Muscle of back (tissue), 3 donors: ENCODE measurements at regions not wholly inside any gene's neighbourhood (a gene's known extent, or its start where the extent isn't known, plus 50 kb on each side); places are given as distances from the start of the nearest gene placed in this dataset.
A peak's percentile ranks its signal among the peaks of the same experiment; 100 is the strongest.
"Not testable (repeated sequence)": the region's sequence is repeated elsewhere in the genome, so short reads cannot be mapped to it uniquely, and the experiment has no call there.

ENCODE experiments used
- DNase-seq, 3 donors: peaks; one replicate each; pipeline versions ENCODE4 v3.0.0 to v3.0.0-alpha.2; 2013

DNA sequence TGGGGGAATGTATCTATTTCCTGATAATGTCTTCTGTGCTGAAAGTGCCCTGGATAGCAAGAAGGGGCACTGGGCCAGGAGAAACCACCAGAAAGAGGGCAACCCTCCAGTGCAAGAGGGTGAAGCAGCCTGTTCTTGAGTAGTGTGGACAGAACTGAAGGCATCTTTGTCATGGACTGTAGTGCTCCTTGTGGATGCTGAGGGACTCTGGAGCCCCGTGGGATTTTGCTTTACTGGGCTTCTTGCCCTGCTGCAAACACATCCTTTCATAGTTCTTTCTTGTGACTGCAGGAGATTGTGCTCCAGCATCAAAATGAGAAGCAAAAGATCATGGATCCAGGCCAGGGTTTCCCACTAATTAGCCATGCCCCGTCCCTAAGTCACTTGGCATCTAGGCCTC is 300.6 kb downstream of the ZNF326 start:
- DNase-seq, result peak in 1 of 3 donors; percentile 24

DNA sequence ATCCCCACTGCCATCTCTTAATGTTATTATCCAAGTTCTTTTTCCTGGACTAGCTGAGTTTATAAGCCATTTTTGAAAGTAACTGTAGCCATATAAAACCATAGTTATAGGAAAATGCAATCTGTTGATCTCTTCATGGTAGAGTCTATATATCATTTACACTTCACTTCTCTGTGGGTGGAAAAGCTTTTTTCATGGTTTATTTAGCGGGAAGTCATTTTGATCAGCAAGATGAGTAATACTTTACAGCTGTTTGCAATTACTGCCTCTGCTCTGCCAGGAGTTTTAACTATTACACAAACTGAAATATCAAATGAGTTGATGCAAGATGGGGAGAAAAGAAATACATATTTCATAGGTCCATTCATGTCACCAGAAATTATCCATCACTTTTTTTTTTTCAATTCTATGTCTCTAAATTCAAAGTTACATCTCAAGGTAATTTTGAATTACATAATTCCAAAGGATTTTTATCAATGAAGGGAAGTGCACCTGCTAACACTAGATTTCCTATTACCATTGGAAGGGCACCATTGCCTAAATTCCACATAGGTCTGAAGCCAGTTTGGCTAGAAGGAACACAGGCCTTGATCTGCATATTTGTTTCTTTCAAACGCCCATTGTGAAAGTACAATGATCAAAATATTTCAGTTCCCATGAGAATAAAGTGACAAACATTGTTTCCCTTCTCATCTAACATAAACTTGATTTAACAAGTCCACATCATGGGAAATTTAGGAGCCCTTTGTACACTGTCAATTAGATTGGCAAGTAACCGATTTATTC is 296.7 kb downstream of the ZNF326 start:
- DNase-seq, result peak in 1 of 3 donors; percentile 22

DNA sequence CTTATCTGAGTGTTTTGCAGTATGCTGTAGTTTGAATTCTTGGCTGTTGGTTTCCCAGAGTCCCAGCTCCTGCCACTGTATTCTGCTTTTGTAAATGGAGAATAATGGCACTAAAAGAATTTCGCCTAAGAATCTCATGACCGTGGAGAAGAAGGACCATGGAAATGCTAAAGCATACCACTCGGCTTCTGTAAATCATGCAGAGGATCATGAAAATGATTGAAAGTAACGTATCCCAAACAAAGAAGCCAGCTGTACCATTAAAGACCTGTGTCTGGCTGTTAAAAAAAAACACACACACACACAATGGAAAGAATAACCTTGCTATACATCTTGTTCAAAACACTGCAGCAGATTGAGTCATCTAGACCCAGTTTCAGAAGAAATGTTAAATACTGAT is 287.9 kb downstream of the ZNF326 start:
- DNase-seq, result no peak

DNA sequence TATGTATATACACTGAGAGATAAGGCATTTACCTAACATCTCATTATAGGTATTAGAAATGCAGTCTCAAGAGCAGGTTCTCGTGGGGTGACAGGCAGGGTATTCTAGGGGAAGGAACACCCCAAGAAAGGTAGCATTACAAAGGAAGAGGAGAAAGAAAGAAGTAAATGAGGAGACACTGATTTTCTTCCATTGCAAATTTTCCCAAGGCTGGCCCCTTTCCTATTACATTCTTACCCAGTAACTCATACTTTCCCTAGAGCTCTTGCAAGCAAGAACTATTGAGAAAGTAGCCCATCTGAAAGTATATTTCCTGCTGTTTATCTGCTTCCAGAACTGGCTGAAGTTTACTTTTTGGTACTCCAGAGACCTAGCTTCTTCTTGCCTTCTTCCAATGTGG is 287.0 kb downstream of the ZNF326 start:
- peak in 1 of 3 donors; percentile 64 for DNase-seq

DNA sequence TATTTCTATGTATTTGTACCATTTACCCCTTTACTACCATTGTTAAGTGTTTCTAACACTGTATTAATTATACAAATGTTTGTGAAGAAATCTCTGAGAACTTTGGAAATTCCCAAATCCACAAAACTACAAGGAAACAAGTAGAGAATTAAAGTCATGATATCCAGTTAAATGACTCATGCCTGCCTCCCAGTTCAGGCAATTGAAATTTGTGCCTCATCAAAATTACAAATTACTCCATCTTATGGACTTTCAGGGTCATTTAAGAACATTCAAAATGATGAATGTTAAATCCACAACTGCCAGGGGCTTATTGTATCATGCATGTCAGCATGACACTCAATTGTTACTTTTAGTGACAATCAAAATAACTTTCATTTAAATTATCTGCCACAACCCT is 282.4 kb downstream of the ZNF326 start:
- DNase-seq, result no peak

DNA sequence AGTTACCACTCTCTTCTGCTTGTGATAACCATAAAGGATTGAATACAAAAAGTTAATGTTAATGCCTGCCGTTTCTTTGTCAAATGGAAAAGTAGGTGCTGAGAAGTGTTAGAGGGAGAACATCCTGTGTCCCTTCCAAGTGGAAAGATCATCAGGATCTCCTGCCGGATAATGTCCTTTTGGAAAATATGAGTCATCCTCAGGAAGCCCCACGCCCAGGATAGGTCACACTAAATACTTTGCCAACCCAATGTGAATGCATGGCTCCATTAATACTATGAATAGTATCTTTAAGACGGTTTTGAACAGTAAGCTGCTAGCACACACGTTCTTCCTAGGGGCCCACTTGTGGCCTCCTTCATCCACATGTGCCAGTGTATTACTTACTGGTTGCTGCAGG is 279.5 kb downstream of the ZNF326 start:
- peak in 1 of 3 donors; percentile 37 for DNase-seq

DNA sequence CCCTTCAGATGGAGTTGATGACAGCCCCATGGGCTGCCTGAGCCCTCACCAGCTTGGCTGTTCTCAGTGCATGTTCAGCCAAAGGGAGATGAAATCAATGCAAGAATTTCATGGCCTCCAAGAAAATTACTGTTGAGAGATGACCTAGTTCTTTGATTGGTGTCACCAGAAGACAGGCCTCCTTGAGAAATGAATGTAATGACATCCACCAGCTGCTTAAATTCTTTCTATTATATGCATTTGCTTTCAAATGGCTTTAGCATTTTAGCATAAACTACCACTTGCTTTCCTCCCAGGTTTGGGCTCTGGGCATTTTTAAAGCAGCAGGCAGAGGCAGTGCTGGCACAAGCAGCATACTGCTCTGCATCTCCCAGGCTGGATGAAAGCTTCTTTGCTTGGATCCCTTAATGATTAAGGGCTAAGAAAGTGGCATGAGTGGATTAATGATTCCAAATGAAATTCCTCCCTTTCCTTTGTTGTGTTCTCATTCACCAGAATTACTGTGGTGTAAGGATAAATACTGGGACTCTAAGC is 278.4 kb downstream of the ZNF326 start:
- no peak for DNase-seq

DNA sequence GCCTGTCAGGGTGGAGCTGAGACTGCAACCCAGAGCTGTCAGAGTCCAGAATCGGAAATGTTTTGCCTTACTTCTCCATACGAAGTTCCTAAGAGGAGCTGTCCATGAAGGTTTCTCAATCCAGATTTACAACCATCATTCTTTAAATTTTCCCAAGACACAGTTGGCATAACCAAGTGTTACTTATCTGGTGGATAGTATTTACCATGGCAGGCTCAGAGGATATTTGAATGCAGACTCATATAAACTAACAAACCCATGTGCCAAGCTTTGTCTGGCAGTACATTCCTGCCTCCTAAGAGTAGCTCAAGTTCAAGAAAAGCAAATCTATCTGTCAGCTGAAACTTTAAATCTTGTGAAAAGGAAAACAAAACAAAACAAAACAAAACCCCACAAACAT is 267.9 kb downstream of the ZNF326 start:
- no peak for DNase-seq

DNA sequence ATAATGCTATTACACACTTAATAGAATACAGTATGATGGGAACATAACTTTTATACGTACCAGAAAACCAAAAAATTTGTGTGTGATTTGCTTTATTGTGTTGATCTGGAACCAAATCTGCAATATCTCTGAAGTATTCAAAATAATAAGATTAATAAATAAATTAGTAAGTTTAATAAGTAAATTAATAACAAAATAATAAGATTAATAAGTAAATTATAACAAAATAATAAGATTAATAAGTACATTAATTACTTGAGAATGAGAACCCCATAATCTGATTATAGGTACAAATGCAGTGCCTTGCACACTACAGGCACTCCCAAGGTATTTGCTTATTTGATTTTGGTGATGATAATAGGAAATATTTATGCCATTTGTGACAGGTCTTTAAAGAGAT is 267.4 kb downstream of the ZNF326 start:
- no peak for DNase-seq

DNA sequence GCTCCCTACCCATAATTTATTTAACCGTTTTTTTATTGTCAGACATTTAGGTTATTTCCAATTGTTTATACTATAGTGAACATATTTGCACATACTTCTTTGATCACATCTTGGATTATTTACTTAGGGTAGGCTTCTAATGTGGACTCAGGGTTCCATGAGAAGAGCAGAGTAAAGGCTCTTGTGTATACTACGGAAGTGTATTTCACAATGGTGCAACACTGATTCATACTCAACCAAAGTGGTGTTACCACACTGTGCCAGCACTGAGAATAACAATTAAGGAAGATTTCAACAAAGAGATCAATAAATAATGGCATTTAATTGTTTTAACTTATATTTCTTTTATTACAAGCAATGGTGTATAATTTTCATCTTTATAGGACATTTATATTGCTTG is 251.2 kb downstream of the ZNF326 start:
- no peak for DNase-seq

DNA sequence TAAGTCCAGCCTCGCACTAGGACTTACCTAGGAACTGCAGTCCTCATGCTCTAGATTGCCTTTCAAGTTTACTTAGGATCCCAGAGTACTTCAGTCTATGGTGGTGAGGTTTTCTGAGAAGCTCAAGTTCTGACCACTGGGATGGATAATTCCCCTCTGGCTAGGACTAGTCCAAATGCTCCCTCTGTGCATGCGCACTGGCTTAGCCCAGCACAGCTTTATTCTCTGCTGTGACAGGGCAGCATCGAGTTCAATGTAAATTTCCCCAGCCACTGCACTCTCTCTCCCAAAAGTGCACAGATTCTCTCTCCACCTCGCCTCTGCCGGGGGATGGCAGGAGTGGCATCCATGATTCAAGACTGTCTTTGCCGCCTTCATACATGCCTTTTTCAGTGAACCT is 241.6 kb downstream of the ZNF326 start:
- no peak for DNase-seq

DNA sequence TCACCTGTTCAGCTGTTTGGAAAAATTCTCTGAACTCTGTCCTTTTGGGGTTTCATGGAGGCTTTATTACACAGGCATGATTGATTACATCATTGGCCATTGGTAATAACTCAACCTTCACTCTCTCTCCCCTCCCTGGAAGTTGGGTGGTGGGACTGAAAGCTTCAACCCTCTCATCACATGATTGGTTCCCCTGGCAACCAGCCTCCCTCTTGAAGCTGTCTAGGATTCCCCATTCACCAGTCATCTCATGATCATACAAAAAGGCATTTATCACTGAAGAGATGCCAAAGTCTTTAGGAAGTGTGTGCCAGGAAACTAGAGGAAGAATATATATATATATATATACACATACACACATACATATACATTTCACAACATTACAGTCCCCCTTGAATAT is 228.5 kb downstream of the ZNF326 start:
- no peak for DNase-seq

DNA sequence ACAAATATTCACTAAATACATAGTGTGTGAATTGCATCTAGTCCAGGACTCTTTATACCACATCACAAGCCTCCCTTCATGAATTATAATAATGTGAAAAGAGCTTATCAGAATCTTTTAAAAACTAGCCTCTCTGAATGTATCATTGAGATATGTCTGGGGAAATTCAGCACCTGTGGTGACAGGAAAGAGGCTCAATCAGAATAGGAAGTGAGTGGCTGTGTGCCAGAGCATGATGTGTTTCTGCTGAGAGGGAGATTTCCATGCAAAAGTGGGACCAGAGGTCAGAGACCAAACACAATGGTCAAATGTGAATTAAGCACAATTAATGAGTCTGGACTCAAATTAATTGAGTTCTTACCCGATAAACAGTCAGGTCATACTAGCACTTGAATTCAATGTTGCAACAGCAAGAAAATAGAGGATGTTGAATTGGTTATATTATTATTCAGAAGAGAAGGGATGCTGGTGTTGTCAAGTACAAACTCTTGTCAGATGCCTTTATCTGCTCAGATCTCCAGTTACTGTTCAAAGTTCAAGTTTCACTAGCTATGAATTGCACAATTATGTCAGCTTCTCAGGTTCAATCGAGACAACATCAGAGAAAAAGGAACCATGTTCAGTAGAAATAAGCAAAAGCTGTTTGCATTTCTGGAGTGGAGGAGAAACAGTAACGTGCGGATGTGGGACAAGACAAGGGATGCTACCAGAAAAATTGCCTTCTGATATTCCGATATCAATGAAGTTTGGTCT is 226.2 kb downstream of the ZNF326 start:
- peak in 1 of 3 donors; percentile 16 for DNase-seq

DNA sequence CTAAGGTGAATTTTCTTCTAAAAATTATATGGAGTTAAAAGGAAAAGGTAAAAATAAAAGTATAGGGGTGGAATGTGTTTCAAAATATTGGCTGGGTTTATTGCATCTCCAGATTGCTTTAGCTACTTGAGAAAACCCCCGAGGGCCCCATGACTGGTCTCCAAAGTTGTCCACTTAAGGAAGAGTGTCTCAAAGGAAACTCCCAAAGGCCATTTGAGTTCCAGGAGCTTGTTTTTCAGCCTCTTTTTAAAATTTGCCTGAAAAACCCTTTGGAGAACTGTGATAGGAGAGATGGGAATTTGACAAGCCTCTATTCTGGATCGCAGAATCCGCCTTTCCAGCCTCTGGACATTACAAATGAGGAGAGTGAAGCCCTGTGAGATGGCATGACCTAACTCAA is 225.6 kb downstream of the ZNF326 start:
- DNase-seq, result no peak

DNA sequence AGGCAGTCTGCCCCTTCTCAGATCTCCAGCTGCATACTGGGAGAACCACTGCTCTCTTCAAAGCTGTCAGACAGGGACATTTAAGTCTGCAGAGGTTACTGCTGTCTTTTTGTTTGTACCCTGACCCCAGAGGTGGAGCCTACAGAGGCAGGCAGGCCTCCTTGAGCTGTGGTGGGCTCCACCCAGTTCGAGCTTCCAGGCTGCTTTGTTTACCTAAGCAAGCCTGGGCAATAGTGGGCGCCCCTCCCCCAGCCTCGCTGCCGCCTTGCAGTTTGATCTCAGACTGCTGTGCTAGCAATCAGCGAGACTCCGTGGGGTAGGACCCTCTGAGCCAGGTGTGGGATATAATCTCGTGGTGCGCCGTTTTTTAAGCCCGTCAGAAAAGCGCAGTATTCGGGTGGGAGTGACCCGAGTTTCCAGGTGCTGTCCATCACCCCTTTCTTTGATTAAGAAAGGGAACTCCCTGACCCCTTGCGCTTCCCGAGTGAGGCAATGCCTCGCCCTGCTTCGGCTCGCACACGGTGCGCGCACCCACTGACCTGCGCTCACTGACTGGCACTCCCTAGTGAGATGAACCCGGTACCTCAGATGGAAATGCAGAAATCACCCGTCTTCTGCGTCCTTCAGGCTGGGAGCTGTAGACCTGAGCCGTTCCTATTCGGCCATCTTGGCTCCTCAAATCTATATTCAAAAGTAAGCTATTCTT is 224.4 kb downstream of the ZNF326 start:
- not testable (repeated sequence) for DNase-seq

DNA sequence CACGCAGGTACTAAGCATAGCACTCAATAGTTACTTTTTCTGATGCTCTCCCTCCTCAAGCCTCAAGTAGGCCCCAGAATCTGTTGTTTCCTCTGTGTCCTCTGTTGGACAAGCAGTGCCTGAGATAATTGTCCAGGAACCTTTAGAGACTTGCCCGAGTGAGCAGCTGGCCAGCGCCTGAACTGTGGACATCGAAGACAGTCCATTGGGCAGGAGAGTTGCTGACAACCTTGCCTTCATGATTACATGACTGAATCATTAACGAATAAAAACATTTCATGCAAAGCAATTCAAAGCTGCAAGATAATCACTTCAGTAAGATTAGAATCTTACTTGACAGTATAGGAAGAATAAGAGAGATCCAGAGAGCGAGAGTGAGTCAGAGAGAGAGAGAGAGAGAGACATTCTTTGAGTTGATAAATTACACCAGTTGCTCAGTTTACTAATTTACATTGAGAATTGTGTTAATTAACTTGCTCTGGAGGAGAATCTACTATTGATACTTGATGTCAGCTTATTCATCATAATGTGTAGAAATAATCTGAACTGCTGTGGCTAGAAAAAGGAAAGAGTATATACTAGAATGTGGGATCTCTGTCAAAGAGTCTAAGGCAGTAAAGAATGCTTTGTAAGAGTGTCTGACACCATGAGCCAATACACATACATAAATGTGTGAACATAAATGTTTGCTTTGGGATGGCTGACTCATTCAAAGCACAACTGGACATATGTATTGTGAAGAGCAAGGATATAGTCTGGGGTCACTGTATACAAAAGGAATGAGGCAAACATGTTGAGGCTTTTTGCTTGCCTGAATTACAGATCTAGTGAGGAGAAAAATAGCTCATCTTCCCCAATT is 216.0 kb downstream of the ZNF326 start:
- DNase-seq, result no peak

DNA sequence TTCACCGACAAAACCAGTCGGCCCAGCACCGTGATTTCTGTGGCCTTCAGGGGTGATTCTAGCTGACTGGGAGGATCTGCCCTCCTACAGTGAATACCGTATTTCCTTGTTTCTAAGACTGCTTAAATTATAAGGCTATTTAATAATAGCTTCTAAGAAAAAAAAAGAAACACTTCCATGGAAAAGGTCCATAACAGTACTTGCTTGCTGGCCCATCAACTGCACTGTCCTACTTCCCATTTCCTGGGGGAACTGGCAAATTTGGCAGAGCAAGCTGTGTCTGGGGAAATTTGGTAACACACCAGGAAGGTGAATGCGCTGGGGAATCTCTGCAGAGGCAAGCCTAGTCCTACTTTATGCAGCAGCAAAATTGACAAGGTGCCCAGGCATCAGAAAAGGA is 214.0 kb downstream of the ZNF326 start:
- DNase-seq, result no peak

DNA sequence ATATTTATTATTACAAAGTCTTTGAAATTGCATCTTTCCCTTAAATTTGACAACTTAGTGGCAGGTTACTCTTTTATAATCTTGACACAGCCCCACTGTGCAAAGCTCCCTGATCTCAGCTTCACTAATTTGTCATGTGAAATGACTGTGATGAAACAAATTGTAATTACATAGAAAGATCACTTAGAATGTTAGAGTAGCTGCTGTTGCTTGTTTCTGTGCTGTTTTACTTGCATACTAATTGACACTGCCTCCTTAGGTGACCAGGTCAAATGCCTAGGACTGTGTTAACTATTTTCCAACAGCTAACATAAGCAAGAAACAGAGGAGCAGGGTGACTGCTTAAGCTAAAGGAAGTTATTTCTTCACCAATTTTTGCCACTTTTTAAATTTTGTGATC is 211.3 kb downstream of the ZNF326 start:
- no peak for DNase-seq

DNA sequence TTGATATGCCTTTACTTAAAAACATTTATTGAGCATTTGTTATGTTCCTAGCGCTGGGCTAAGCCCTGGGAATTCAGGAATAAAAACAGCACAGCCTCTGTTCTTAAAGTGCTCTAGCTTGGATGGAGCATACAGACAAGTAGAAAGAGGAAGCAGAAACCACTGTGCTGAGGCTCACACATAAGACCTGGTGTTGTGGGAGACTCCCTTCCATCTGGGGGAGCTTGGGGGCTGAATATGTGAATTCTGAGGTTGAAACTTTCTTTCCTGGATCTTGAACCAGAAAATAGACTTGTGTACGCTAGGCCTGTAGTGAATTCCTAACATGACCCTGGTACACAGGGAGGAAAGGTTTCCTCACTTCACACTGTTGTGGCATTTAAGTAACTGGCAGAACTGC is 209.9 kb downstream of the ZNF326 start:
- no peak for DNase-seq

DNA sequence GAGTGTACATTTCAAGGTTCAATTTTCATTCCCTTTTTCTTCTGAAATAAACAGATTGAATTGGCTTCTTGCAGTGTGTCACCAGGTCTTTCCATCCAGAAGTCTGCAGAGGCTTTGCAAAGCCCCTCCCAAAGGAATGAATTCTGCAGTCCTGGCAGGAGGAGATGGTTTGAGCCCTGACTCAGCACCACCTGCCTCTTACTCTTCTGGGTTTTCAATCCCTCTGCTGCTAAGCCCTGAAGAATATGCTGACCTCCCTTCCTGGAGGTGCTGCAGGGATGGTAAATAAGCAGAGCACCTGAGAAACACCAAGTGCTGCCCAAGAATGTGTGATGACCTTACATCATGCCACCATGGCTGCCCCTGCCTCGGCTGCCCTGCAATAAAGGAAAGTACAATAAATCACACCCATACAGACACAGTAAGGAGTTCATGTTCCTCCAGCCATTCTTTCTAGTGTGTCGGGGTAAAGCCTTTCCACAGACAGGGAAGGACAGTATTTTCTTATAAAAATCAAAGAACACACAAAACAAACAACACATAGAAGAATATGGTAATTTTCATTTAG is 209.2 kb downstream of the ZNF326 start:
- DNase-seq, result no peak
